SK-N-MC (cell line): ENCODE measurements at regions not wholly inside any gene's neighbourhood (a gene's known extent, or its start where the extent isn't known, plus 50 kb on each side); places are given as distances from the start of the nearest gene placed in this dataset.
"Not testable (repeated sequence)": the region's sequence is repeated elsewhere in the genome, so short reads cannot be mapped to it uniquely, and the experiment has no call there.

Experiments
- DNase-seq: peaks from one replicate; pipeline ENCODE4 v3.0.0-alpha.2; 2011; ENCODE audit warnings: low read depth, low spot score
- H3K27ac ChIP-seq: fragments of 200-600 bp; sonication (generic); 2 replicates; pipeline ENCODE4 v1.5.1; 2016; ENCODE audit warnings: mixed run types
- H3K36me3 ChIP-seq: fragments of 200-600 bp; sonication (generic); 2 replicates; pipeline ENCODE4 v1.6.1; 2017; ENCODE audit warnings: antibody characterized with exemption, low read length, mixed read lengths; ENCODE audit not compliant: insufficient read depth
- H3K4me3 ChIP-seq: fragments of 200-600 bp; sonication (generic); 2 replicates; pipeline ENCODE4 v1.5.1; 2016
- H3K9ac ChIP-seq: fragments of 200-600 bp; sonication (generic); 2 replicates; pipeline ENCODE4 v1.8.0; 2017; ENCODE audit warnings: mixed run types, mixed read lengths; ENCODE audit not compliant: insufficient read length
- H3K9me3 ChIP-seq: fragments of 200-600 bp; sonication (generic); 2 replicates; pipeline ENCODE4 v1.6.1; 2017; ENCODE audit warnings: low read depth, mild to moderate bottlenecking, antibody characterized with exemption, low read length, moderate library complexity, mixed read lengths
- EZH2 ChIP-seq: fragments of 200-600 bp; sonication (generic); IDR thresholded peaks from one replicate; pipeline ENCODE4 v1.6.1; 2017; ENCODE audit warnings: antibody characterized with exemption
- FOXP2 ChIP-seq: optimal IDR thresholded peaks from 2 replicates; pipeline ENCODE3; 2011; ENCODE audit warnings: mild to moderate bottlenecking, moderate library complexity; ENCODE audit not compliant: insufficient read depth; ENCODE audit errors: extremely low read length, control extremely low read depth
- POLR2AphosphoS5 ChIP-seq: IDR thresholded peaks from 2 replicates; pipeline ENCODE4 v1.6.1; 2012; ENCODE audit warnings: mild to moderate bottlenecking, low read depth, low read length, borderline replicate concordance

DNA sequence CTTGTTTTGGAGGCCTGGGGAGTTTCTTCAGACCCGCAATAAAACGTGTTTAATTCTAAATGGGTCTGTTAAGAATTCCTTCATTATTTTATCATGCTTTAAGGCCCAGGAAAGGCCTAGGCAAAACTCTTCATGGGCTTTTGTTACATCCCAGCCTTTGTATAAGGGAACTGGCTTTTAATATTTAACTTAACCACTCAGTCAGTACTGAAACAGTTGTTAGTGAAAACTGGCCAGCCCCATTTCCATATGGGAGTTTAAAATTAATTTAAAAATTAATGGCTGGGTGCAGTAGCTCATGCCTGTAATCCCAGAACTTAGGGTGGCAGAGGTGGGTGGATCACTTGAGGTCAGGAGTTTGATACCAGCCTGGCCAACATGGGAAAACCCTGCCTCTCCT lies 213.2 kb upstream of the FKBP1C start:
- H3K9ac ChIP-seq = no peak overlapping the region
- no peaks in the 10 kb centered on the region for H3K36me3 ChIP-seq
- DNase-seq = no peak
- H3K4me3 ChIP-seq = no peak overlapping the region
- H3K27ac ChIP-seq = no peak overlapping the region
- TF ChIP-seq FOXP2 (no peak), POLR2AphosphoS5 (no peak), EZH2 (no peak)
- no peaks in the 10 kb centered on the region for H3K9me3 ChIP-seq

DNA sequence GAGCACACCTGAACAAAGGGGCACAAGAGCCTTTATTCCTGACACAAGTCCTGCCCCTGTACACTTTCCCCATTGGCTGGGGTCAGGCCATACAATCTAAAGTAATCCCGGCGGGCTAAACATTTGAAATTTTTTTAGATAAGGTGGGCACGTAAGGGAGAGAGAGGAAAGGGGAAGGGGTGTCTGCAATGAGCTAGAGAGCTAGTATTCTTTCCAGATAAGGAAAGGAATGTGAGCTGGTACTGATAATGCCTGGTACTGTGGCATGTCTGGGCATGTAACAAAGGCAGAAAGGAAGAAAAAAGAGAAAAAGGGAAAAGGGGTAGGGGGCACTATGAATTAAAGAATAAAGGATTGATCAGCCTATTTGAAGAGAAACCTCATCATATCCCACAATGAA lies 212.0 kb upstream of the FKBP1C start:
- not testable (repeated sequence) for H3K4me3 ChIP-seq, H3K27ac ChIP-seq, H3K9ac ChIP-seq, DNase-seq, H3K9me3 ChIP-seq, H3K36me3 ChIP-seq

DNA sequence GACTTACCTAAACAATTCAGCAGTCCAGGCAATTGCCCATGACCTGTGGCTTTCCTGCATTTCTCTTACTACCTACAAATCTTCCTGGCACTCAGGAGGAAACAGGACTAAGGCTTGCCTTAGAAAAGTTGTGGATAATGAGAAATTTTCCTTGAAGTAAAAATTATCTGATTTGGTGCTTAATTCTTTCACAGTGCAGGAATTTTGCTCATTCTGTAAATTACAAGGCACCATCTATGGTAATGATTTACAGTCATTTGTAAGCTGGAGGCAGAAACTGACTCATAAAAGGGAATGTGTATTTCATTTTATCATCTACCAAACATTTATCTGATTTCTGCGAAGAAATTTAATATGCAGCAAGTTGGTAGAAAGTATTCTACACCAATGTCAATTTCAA lies 211.5 kb upstream of the FKBP1C start:
- Histone ChIP-seq H3K36me3 (no peaks in the 10 kb centered on the region), H3K27ac (no peak overlapping the region), H3K9ac (no peak overlapping the region), H3K4me3 (no peak overlapping the region), H3K9me3 (no peaks in the 10 kb centered on the region)
- TF ChIP-seq EZH2 = no peak
- TF ChIP-seq POLR2AphosphoS5 = no peak
- no peak for TF ChIP-seq FOXP2
- no peak for DNase-seq

DNA sequence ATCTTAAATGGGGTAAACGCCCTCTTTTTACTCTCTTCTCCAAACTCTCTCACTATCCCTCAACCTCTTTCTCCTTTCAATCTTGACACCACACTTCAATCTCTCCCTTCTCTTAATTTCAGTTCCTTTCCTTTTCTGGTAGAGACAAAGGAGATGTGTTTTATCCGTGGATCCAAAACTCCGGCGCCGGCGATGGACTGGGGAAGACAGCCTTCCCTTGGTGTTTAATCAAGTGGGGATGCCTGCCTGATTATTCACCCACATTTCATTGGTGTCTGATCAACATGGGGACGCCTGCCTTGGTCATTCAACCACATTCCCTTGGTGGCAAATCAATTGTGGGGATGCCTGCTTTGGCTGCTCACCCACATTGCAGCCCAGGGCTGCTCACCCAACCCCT lies 205.3 kb upstream of the FKBP1C start:
- not testable (repeated sequence) for H3K9ac ChIP-seq, H3K9me3 ChIP-seq, H3K27ac ChIP-seq, H3K36me3 ChIP-seq, DNase-seq, H3K4me3 ChIP-seq

DNA sequence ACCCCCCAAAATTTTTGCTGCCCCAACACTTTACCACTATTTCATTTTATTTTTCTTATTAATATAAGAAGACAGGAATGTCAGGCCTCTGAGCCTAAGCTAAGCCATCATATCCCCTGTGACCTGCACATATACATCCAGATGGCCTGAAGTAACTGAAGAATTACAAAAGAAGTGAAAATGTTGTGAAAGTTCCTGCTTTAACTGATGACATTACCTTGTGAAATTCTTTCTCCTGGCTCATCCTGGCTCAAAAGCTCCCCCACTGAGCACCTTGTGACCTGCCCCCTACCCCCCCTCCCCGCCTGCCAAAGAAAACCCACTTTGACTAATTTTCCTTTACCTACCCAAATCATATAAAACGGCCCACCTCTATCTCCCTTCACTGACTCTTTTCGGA lies 200.3 kb upstream of the FKBP1C start:
- not testable (repeated sequence) for H3K4me3 ChIP-seq, H3K9ac ChIP-seq, H3K27ac ChIP-seq, DNase-seq, H3K9me3 ChIP-seq, H3K36me3 ChIP-seq

DNA sequence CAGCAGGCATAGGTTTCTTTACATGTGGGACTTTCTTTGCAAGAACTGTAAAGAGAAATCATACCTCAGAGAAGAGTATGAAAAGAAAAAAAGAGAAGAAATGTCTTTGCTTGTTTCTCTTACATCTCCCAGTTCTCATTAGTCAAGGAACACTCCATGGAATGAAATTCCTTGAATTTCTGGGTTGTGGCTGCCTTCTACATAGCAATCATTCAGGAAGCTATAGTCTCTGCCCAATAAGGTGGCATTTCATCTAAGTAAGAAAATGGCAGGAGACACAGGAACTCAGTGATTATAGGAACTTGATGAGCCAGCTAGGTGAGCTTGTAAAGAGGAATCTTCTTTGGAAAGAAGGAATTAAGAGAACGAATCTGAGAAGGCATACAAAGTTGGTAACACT lies 197.0 kb upstream of the FKBP1C start:
- no peak overlapping the region for H3K4me3 ChIP-seq
- H3K9ac ChIP-seq = no peak overlapping the region
- H3K36me3 ChIP-seq = no peaks in the 10 kb centered on the region
- H3K9me3 ChIP-seq = no peaks in the 10 kb centered on the region
- no peak overlapping the region for H3K27ac ChIP-seq
- TF ChIP-seq POLR2AphosphoS5 (no peak), EZH2 (no peak)
- DNase-seq = no peak

DNA sequence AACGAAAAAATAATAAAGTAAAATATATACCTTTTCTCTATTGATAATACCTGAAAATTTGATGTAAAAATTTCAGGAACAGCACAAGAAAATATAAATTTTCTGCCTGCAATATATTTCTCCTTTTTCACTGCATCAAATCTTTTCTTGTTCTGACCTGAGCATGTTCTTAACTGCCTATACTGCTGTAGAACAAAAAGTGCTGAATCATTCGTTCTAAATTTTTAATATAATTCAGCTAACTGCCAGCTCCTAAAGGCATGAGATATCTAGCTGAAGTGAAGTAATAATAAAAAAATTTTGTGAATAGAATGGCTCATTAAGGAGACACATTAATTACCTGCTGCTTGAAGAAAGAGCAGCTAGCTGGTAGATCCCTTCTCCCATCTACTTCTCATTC lies 188.6 kb upstream of the FKBP1C start:
- Histone ChIP-seq H3K4me3 (no peak overlapping the region), H3K9me3 (no peaks in the 10 kb centered on the region), H3K9ac (no peak overlapping the region), H3K36me3 (no peaks in the 10 kb centered on the region), H3K27ac (no peak overlapping the region)
- TF ChIP-seq POLR2AphosphoS5 (no peak), FOXP2 (no peak), EZH2 (no peak)
- DNase-seq = no peak

DNA sequence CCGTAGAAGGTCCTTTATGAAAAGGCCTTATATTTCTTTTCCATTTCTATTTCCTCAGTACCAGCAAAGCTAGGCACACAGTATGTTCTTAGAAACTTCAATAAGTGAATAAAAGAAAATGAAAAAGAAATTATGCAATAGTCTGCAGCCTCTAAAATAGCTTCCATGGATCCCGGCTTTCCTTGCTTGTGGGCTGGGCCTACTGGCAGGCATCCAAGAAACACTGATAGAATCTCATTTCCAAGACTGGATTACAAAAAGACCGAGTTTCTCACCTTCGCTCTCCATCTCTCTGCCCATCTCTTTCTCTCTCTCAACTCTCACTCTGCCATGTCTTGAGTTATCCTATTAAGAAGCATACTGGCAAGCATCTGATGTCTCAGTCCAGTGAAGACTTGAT lies 187.5 kb upstream of the FKBP1C start:
- TF ChIP-seq EZH2 (no peak), FOXP2 (no peak), POLR2AphosphoS5 (no peak)
- no peak overlapping the region for H3K27ac ChIP-seq
- no peak overlapping the region for H3K4me3 ChIP-seq
- H3K9ac ChIP-seq = no peak overlapping the region
- H3K9me3 ChIP-seq = no peaks in the 10 kb centered on the region
- peak; percentile 1 for DNase-seq
- H3K36me3 ChIP-seq = no peaks in the 10 kb centered on the region

DNA sequence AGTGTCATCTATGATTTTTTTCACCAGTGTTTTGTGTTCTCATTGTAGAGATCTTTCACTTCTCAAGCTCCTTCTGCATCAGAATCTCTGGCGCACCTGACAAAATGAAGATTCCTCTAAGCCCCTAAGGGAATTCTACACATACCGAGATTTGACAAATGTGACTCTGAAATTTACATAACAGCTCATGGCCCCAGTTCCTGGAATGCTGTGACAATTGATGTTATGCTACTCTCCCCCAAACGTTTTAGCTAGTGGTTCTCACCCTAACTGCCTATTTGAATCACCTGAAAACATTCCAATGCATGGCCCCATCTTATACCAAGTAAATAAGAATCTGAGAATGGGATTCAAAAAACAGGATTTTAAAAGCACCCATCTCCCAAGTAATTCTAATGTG lies 162.1 kb upstream of the FKBP1C start:
- TF ChIP-seq POLR2AphosphoS5 (no peak), EZH2 (no peak), FOXP2 (no peak)
- H3K27ac ChIP-seq = no peak overlapping the region
- H3K36me3 ChIP-seq = no peaks in the 10 kb centered on the region
- H3K9ac ChIP-seq = no peak overlapping the region
- H3K9me3 ChIP-seq = no peaks in the 10 kb centered on the region
- no peak for DNase-seq
- H3K4me3 ChIP-seq = no peak overlapping the region

DNA sequence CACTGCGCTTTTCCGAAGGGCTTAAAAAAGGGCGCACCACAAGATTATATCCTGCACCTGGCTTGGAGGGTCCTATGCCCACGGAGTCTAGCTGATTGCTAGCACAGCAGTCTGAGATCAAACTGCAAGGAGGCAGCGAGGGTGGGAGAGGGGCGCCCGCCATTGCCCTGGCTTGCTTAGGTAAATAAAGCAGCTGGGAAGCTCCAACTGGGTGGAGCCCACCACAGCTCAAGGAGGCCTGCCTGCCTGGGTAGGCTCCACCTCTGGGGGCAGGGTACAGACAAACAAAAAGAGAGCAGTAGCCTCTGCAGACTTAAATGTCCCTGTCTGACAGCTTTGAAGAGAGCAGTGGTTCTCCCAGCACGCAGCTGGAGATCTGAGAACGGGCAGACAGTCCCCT lies 158.1 kb upstream of the FKBP1C start:
- H3K27ac ChIP-seq, H3K4me3 ChIP-seq, H3K9me3 ChIP-seq, DNase-seq, H3K9ac ChIP-seq, H3K36me3 ChIP-seq: not testable (repeated sequence)
